ENCODE measurements at regions not wholly inside any gene's neighbourhood (a gene's known extent, or its start where the extent isn't known, plus 50 kb on each side); places are given as distances from the start of the nearest gene placed in this dataset.
"Not testable (repeated sequence)": the region's sequence is repeated elsewhere in the genome, so short reads cannot be mapped to it uniquely, and the experiment has no call there.

DNA sequence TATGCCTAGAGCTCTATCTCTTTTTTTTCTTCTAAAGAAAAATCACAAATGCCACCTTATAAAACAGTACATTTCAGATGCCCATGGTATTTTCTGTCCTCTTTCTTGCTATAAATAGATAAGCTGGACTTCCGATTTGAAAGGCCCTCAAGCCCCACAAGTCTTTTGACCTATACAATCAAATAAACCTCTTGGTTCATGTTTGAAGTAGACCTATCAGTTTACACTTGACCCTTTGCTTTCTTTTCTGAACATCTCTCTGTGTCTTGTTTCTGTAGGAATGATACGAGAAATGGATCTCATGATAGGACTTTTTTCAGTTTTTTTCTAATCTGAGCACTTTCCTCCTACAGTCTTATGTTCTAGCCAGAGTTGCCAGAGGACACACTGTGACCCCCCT lies 327.2 kb downstream of the SOX9 start:
- no peak for DNase-seq (ENCODE audit: low spot score)

DNA sequence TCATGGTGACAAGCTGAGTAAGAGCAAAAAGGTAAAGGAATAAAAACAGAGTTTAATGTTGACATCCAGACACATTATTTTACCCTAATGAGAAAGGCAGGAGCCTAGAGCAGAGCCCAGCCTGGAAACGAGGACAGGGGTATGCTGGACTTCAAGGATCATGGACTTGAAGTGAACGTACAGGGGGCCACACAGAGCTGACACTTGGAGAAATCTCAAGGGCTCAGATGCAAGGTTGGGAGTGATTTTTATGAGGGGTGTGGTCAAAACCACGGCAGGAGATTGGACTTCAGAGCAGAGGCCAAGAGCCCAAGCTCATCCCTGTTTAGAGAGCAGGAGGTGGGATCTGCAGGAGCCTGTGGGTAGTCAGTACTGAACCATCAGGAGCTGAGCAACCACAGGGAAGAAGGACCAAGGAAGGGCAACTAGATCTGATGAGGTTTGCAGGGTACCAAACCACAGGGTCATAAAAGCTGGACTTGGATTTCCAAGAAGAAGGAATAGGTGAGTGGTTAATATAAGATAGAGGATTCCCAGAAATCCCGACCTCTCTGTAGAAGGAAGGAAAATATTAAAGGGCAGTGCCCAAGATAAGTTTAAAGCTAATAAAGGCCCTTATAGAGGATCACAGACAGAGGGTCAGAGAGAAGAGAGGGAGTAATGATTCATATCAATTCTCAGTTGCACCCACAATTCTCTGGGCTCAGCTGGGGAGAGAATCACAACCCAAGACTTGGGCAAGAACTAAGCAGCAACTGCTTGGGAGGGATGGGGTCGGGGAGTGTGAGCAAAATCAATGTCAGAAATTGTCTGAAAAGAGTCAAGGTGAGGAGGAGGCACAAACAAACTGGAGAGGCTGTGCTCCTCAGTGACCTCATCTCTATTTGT lies 331.7 kb downstream of the SOX9 start:
- DNase-seq (ENCODE audit: low spot score) = peak; percentile 59

- DNase-seq (ENCODE audit: low spot score) = no peak
Measured at GRCh38 chr17:72454342-72454741, 333.5 kb downstream of the SOX9 start.

- no peak for DNase-seq (ENCODE audit: low spot score)
Measured at GRCh38 chr17:72455562-72455961, 334.7 kb downstream of the SOX9 start.

- peak; percentile 93 for DNase-seq (ENCODE audit: low spot score)
Measured at GRCh38 chr17:72456075-72456474, 335.3 kb downstream of the SOX9 start.

GRCh38 chr17:72457712-72458111 lies 336.9 kb downstream of the SOX9 start:
- DNase-seq (ENCODE audit: low spot score) = peak; percentile 67

- DNase-seq (ENCODE audit: low spot score) = no peak
Measured at GRCh38 chr17:72458301-72458700, 337.5 kb downstream of the SOX9 start.

DNA sequence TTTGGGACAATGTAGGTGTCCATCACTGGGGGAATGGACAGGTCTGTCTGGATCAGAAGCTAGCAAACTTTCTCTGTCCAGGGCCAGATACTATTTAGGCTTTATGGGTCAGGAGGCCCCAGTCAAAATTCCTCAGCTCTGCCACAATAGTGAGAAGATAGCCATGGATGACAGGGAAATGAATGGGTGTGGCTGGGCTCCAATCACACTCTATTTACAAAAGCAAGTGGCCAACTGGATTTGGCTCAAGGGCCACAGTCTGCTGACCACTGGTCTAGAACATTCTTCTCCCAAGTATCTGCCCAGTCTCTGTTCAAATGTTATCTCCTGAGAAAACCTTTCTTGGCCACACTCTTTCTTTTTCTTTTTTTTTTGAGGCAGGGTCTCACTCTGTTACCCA lies 339.9 kb downstream of the SOX9 start:
- no peak for DNase-seq (ENCODE audit: low spot score)

GRCh38 chr17:72461757-72462156 lies 340.9 kb downstream of the SOX9 start:
- no peak for DNase-seq (ENCODE audit: low spot score)

GRCh38 chr17:72462407-72462806 lies 341.6 kb downstream of the SOX9 start:
- no peak for DNase-seq (ENCODE audit: low spot score)

DNA sequence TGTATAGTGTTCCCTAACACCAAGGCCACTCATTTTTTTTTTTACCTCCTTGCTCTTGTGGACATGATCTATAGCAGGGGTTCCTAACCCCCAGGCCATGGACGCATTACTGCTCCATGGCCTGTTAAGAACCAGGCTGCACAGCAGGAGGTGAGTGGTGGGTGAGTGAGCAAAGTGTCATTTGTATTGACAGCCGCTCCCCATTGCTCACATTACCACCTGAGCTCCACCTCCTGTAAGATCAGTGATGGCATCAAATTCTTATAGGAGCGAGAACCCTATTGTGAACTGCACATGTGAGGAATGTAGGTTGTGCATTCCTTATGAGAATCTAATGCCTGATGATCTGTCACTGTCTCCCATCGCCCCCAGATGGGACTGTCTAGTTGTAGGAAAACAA lies 342.0 kb downstream of the SOX9 start:
- no peak for DNase-seq (ENCODE audit: low spot score)

- no peak for DNase-seq (ENCODE audit: low spot score)
Measured at GRCh38 chr17:72463287-72464102, 342.7 kb downstream of the SOX9 start.

DNA sequence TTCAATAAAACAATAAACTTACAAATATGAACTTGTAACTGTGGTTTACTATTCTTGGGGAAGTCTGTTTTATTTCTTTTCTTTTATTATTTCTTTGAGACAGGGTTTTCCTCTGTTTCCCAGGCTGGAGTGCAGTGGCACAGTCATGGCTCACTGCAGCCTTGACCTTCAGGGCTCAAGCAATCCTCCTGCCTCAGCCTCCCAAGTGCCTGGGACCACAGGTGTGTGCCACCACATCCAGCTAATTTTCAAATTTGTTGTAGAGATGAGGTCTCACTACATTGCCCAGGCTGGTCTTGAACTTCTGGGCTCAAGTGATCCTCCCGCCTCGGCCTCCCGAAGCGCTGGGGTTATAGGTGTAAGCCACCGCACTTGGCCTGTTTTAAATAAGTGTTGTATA lies 343.4 kb downstream of the SOX9 start:
- not testable (repeated sequence) for DNase-seq (ENCODE audit: low spot score)

GRCh38 chr17:72465191-72466024 lies 344.6 kb downstream of the SOX9 start:
- peak; percentile 92 for DNase-seq (ENCODE audit: low spot score)

DNA sequence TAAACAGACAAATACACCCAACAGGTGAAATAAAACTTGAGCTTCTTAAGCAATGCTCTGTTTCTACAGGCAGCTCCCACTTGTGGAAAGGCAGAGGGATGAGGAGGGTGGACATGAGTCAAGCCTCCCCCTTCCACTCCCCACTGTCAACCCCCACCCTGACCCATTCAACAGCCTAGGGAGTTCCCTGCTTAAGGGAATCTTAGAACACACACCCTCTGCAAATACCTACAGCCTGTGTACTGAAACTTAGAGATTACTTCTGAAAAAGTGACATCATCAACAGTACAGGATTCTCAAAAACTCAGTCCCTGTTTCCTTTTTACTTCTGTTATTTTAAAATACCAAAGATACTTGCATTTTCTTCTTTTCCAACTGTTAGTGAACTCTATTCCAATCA lies 345.4 kb downstream of the SOX9 start:
- peak; percentile 74 for DNase-seq (ENCODE audit: low spot score)

GRCh38 chr17:72466606-72467005 lies 345.8 kb downstream of the SOX9 start:
- DNase-seq (ENCODE audit: low spot score) = no peak

- DNase-seq (ENCODE audit: low spot score) = peak; percentile 56
Measured at GRCh38 chr17:72467841-72468653, 347.2 kb downstream of the SOX9 start.

GRCh38 chr17:72468841-72469240 lies 348.0 kb downstream of the SOX9 start:
- no peak for DNase-seq (ENCODE audit: low spot score)

- no peak for DNase-seq (ENCODE audit: low spot score)
Measured at GRCh38 chr17:72470121-72470705, 349.4 kb downstream of the SOX9 start.

DNA sequence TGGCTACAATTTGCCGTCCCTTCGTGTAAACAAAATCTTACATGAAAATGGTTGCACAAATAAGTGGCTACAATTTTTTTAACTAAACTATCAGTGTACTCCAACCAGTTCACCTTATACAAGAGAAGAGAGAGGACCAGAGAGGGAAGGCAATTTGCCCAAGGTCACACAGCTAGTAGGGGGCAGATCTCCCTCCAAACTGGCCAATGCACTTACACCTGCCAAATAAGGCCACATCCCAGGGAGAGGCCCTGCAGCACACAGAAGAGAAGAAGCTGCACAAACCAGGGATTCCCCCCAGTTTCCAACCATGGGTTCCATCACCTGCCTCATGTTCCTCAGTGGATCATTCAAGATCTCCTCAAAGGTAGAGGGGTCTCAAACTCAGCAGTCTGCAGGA lies 349.9 kb downstream of the SOX9 start:
- no peak for DNase-seq (ENCODE audit: low spot score)

DNA sequence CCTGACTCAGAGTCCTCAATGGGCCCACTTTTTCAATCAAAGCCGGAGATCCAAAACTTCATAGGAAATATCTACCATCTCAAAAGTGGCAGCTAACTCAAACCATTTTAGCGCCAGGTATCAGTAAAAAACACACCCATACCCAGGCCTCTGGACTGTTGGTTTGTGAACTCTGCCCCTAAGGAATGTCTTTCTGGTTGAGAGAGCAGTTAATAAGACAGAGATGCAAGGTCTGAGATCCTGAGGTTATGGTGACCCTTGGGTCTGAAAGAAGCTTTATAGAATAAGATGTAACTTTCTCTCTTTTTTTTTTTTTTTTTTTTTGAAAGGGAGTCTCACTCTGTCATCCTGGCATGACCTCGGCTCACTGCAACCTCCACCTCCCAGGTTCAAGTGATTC lies 350.5 kb downstream of the SOX9 start:
- no peak for DNase-seq (ENCODE audit: low spot score)

Data from LoVo (cell line).